HEK293T (cell line): ENCODE measurements at regions not wholly inside any gene's neighbourhood (a gene's known extent, or its start where the extent isn't known, plus 50 kb on each side); places are given as distances from the start of the nearest gene placed in this dataset.
"Not testable (repeated sequence)": the region's sequence is repeated elsewhere in the genome, so short reads cannot be mapped to it uniquely, and the experiment has no call there.

Experiments used
- HDGF ChIP-seq: fragments of 450-650 bp; IDR thresholded peaks from 2 replicates; pipeline ENCODE4 v1.6.1; 2017; ENCODE audit warnings: antibody characterized with exemption, borderline replicate concordance
- NFRKB ChIP-seq: fragments of 450-650 bp; IDR thresholded peaks from 2 replicates; pipeline ENCODE4 v1.6.1; 2016; ENCODE audit warnings: mild to moderate bottlenecking, moderate library complexity
- SUZ12 ChIP-seq: fragments of 450-650 bp; IDR thresholded peaks from 2 replicates; pipeline ENCODE4 v1.6.1; 2016; ENCODE audit warnings: mild to moderate bottlenecking

DNA sequence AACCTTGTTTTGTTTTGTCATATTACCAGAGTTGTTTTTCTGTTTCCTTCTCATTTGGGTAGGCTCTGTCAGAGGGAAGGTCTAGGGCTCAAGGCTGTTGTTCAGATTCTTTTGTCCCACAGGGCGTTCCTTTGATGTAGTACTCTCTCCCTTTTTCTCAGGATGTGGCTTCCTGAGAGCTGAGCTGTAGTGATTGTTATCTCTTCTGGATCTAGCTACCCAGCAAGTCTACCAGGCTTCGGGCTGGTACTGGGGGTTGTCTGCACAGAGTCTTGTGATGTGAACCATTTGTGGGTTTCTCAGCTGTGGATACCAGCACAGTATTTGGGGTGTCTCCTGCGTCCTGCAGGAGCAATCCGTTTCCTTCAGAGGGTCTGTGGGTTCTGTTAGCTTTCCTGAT lies 74.2 kb upstream of the GNG12 start:
- not testable (repeated sequence) for TF ChIP-seq NFRKB, SUZ12, HDGF
